ENCODE measurements at regions not wholly inside any gene's neighbourhood (a gene's known extent, or its start where the extent isn't known, plus 50 kb on each side); places are given as distances from the start of the nearest gene placed in this dataset.

DNA sequence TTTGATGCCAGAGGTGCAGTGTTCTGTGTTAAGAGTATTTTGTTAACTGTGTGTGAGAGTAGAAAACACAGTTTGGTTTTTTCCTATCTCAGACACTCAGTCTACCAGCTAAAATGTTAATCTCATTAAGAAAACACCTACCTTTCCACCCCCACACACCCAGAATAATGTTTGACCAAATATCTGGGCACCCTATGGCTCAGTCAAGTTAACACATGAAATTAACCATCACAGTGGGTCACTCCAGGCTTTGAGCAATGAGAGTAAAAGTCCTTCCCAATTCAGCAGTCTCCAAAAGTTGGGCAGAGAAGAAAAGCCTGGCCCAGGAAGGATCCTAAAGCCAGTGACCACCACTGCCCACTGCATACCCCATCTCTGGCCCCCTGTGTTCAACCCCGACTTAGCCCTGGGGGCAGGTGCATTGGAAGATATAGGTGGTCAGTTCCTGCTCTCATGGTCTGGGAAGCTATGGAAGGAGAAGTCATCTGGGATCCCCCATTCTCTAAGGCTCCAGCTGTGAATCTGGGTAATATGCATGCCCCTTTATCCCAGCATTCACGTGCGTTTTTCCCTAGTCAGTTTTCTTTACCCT is 50.2 kb upstream of the CSF3R start:
- DNase-seq (ENCODE audit: extremely low spot score) = no peak
- ChIA-PET CTCF (no interaction called here), POLR2A (no interaction called here)
- TF ChIP-seq, protein P1, sequence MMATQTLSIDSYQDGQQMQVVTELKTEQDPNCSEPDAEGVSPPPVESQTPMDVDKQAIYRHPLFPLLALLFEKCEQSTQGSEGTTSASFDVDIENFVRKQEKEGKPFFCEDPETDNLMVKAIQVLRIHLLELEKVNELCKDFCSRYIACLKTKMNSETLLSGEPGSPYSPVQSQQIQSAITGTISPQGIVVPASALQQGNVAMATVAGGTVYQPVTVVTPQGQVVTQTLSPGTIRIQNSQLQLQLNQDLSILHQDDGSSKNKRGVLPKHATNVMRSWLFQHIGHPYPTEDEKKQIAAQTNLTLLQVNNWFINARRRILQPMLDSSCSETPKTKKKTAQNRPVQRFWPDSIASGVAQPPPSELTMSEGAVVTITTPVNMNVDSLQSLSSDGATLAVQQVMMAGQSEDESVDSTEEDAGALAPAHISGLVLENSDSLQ (IDR thresholded peaks at IDR 0.05) = no peak
- no peak for TF ChIP-seq FOXK2 (IDR thresholded peaks at IDR 0.05)
- TF ChIP-seq NFRKB (IDR thresholded peaks at IDR 0.05) = no peak
- no peak for TF ChIP-seq ZNF384 (IDR thresholded peaks at IDR 0.05)
- no peak for TF ChIP-seq ELF4 (IDR thresholded peaks at IDR 0.05)
- TF ChIP-seq FOXA1 (IDR thresholded peaks at IDR 0.05) = no peak
- TF ChIP-seq SP1 (IDR thresholded peaks at IDR 0.05) = no peak
- no peak for TF ChIP-seq CTBP1 (IDR thresholded peaks at IDR 0.05; ENCODE audit: borderline replicate concordance)
- no peak for TF ChIP-seq ARNT (IDR thresholded peaks at IDR 0.05)
- TF ChIP-seq SUZ12 (IDR thresholded peaks at IDR 0.05) = no peak
- TF ChIP-seq BHLHE40 (IDR thresholded peaks at IDR 0.05; ENCODE audit: borderline replicate concordance) = no peak
- TF ChIP-seq TARDBP (IDR thresholded peaks at IDR 0.05) = no peak
- no peak for TF ChIP-seq FOXM1 (IDR thresholded peaks at IDR 0.05; ENCODE audit: borderline replicate concordance)
- no peak for TF ChIP-seq LEF1 (IDR thresholded peaks at IDR 0.05; ENCODE audit: borderline replicate concordance)
- TF ChIP-seq HDGF (IDR thresholded peaks at IDR 0.05; ENCODE audit: borderline replicate concordance) = no peak
- no peak for TF ChIP-seq L3MBTL2 (conservative IDR thresholded peaks at IDR 0.05)
